GM12878 (cell line): ENCODE measurements at regions not wholly inside any gene's neighbourhood (a gene's known extent, or its start where the extent isn't known, plus 50 kb on each side); places are given as distances from the start of the nearest gene placed in this dataset.

Experiments used
- ASH2L ChIP-seq: fragments of 300-600, 200-600 bp; sonication (generic); IDR thresholded peaks from 2 replicates; pipeline ENCODE4 v1.6.1; 2017; ENCODE audit warnings: low read depth, mild to moderate bottlenecking, borderline replicate concordance
- EP300 ChIP-seq, 2 experiments: fragments of 150-350 bp in 1 of 2; IDR thresholded peaks; 2 replicates each; pipeline ENCODE4 v1.6.1; 2011 to 2012; ENCODE audit warnings: low read depth in 2 of 2, low read length in 2 of 2, borderline replicate concordance in 1 of 2, improper control_type of control experiment in 1 of 2, inconsistent platforms in 1 of 2; ENCODE audit not compliant: control insufficient read depth in 1 of 2
- ETV6 ChIP-seq, 2 experiments: fragments of 450-650 bp in 1 of 2; IDR thresholded peaks in 1 of 2; conservative IDR thresholded peaks in 1 of 2; 2 replicates each; pipeline ENCODE4 v1.6.1; 2014; ENCODE audit warnings: antibody characterized with exemption in 1 of 2, borderline replicate concordance in 1 of 2, low read depth in 1 of 2, mild to moderate bottlenecking in 1 of 2, moderate library complexity in 1 of 2
- POLR2A ChIP-seq: IDR thresholded peaks from 2 replicates; pipeline ENCODE4 v1.6.1; 2011; ENCODE audit warnings: low read depth, mild to moderate bottlenecking, low read length
- RAD51 ChIP-seq: fragments of 450-650 bp; IDR thresholded peaks from 2 replicates; pipeline ENCODE4 v1.6.1; 2016; ENCODE audit warnings: moderate library complexity, mild to moderate bottlenecking, inconsistent platforms
- RCOR1 ChIP-seq: conservative IDR thresholded peaks from 2 replicates; pipeline ENCODE4 v1.6.1; 2012; ENCODE audit warnings: low read depth, low read length, improper control_type of control experiment
- SRF ChIP-seq, 2 experiments: IDR thresholded peaks; 2 replicates each; pipeline ENCODE4 v1.6.1; 2011; ENCODE audit warnings: low read depth in 2 of 2, low read length in 2 of 2, mild to moderate bottlenecking in 1 of 2, moderate library complexity in 1 of 2
- TF ChIP-seq, protein P1 (sequence below): IDR thresholded peaks from 2 replicates; pipeline ENCODE4 v1.6.1; 2011; ENCODE audit warnings: low read depth, mild to moderate bottlenecking, low read length, moderate library complexity, borderline replicate concordance; ENCODE audit errors: extremely low read depth
- TF ChIP-seq, protein P2 (sequence below): IDR thresholded peaks from 2 replicates; pipeline ENCODE4 v1.6.1; 2012; ENCODE audit warnings: mild to moderate bottlenecking, low read depth, low read length
- TF ChIP-seq, protein P3 (sequence below): fragments of 450-650 bp; conservative IDR thresholded peaks from 2 replicates; pipeline ENCODE4 v1.6.1; 2017; ENCODE audit warnings: mild to moderate bottlenecking, moderate library complexity
- TF ChIP-seq, protein P4 (sequence below), 3 experiments: IDR thresholded peaks in 2 of 3; conservative IDR thresholded peaks in 1 of 3; 2 replicates each; pipeline ENCODE4 v1.5.1; 2011; ENCODE audit warnings: low read depth in 3 of 3, low read length in 3 of 3, mild to moderate bottlenecking in 3 of 3, control low read depth in 2 of 3, moderate library complexity in 2 of 3, inconsistent platforms in 1 of 3, mixed read lengths in 1 of 3; ENCODE audit not compliant: control insufficient read depth in 2 of 3, insufficient read depth in 1 of 3; ENCODE audit errors: extremely low read depth in 1 of 3

DNA sequence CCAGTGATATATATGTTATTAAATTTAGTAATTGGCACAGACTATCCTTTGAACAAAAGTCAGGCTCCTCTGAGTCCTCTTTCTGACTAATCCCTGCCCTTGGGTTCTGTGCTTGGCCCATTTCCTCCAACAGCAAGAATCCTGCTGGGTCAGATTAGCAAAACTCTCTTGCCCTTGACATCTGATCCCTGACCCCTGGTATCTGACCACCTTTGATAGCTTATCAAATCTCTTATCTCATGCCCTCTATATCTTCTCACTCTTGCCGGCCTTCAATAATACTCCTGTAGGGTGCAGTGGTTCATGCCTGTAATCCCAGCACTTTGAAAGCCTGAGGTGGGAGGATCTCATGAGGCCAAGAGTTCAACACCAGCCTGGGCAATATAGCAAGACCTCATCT is 245.5 kb upstream of the FAM47A start:
- TF ChIP-seq ASH2L (no peak), EP300 (IDR thresholded peaks at IDR 0.05; ENCODE audit: borderline replicate concordance in 1 of 2, control insufficient read depth in 1 of 2, low read depth in 2 of 2, low read length in 2 of 2) (no peak), SRF (IDR thresholded peaks at IDR 0.05; ENCODE audit: low read depth in 2 of 2, low read length in 2 of 2) (no peak), ETV6 (conservative IDR thresholded peaks at IDR 0.05 in 1 of 2, IDR thresholded peaks at IDR 0.05 in 1 of 2; ENCODE audit: borderline replicate concordance in 1 of 2, low read depth in 1 of 2) (no peak), RCOR1 (no peak), POLR2A (no peak), RAD51 (no peak)
- TF ChIP-seq, protein P1, sequence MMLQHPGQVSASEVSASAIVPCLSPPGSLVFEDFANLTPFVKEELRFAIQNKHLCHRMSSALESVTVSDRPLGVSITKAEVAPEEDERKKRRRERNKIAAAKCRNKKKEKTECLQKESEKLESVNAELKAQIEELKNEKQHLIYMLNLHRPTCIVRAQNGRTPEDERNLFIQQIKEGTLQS, result no peak
- TF ChIP-seq, protein P2, sequence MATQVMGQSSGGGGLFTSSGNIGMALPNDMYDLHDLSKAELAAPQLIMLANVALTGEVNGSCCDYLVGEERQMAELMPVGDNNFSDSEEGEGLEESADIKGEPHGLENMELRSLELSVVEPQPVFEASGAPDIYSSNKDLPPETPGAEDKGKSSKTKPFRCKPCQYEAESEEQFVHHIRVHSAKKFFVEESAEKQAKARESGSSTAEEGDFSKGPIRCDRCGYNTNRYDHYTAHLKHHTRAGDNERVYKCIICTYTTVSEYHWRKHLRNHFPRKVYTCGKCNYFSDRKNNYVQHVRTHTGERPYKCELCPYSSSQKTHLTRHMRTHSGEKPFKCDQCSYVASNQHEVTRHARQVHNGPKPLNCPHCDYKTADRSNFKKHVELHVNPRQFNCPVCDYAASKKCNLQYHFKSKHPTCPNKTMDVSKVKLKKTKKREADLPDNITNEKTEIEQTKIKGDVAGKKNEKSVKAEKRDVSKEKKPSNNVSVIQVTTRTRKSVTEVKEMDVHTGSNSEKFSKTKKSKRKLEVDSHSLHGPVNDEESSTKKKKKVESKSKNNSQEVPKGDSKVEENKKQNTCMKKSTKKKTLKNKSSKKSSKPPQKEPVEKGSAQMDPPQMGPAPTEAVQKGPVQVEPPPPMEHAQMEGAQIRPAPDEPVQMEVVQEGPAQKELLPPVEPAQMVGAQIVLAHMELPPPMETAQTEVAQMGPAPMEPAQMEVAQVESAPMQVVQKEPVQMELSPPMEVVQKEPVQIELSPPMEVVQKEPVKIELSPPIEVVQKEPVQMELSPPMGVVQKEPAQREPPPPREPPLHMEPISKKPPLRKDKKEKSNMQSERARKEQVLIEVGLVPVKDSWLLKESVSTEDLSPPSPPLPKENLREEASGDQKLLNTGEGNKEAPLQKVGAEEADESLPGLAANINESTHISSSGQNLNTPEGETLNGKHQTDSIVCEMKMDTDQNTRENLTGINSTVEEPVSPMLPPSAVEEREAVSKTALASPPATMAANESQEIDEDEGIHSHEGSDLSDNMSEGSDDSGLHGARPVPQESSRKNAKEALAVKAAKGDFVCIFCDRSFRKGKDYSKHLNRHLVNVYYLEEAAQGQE, result no peak
- TF ChIP-seq, protein P3, sequence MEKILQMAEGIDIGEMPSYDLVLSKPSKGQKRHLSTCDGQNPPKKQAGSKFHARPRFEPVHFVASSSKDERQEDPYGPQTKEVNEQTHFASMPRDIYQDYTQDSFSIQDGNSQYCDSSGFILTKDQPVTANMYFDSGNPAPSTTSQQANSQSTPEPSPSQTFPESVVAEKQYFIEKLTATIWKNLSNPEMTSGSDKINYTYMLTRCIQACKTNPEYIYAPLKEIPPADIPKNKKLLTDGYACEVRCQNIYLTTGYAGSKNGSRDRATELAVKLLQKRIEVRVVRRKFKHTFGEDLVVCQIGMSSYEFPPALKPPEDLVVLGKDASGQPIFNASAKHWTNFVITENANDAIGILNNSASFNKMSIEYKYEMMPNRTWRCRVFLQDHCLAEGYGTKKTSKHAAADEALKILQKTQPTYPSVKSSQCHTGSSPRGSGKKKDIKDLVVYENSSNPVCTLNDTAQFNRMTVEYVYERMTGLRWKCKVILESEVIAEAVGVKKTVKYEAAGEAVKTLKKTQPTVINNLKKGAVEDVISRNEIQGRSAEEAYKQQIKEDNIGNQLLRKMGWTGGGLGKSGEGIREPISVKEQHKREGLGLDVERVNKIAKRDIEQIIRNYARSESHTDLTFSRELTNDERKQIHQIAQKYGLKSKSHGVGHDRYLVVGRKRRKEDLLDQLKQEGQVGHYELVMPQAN, result no peak
- TF ChIP-seq, protein P4, sequence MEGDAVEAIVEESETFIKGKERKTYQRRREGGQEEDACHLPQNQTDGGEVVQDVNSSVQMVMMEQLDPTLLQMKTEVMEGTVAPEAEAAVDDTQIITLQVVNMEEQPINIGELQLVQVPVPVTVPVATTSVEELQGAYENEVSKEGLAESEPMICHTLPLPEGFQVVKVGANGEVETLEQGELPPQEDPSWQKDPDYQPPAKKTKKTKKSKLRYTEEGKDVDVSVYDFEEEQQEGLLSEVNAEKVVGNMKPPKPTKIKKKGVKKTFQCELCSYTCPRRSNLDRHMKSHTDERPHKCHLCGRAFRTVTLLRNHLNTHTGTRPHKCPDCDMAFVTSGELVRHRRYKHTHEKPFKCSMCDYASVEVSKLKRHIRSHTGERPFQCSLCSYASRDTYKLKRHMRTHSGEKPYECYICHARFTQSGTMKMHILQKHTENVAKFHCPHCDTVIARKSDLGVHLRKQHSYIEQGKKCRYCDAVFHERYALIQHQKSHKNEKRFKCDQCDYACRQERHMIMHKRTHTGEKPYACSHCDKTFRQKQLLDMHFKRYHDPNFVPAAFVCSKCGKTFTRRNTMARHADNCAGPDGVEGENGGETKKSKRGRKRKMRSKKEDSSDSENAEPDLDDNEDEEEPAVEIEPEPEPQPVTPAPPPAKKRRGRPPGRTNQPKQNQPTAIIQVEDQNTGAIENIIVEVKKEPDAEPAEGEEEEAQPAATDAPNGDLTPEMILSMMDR (IDR thresholded peaks at IDR 0.05 in 2 of 3, conservative IDR thresholded peaks at IDR 0.05 in 1 of 3; ENCODE audit: control insufficient read depth in 2 of 3, extremely low read depth in 1 of 3, insufficient read depth in 1 of 3, low read depth in 3 of 3, low read length in 3 of 3), result no peak
